ENCODE measurements at regions not wholly inside any gene's neighbourhood (a gene's known extent, or its start where the extent isn't known, plus 50 kb on each side); places are given as distances from the start of the nearest gene placed in this dataset.

- no peaks in the 10 kb centered on the region for H3K9me3 Mint-ChIP-seq (ENCODE audit: low read depth)
Observed at GRCh38 chr2:46843316-46843715, 72.3 kb downstream of the MCFD2 start.

GRCh38 chr2:46842876-46843275 lies 72.7 kb downstream of the MCFD2 start:
- TF ChIP-seq CTCF (IDR thresholded peaks at IDR 0.05), result no peak
- H3K4me3 Mint-ChIP-seq (ENCODE audit: unreplicated experiment), result no peak overlapping the region
- H3K36me3 Mint-ChIP-seq (ENCODE audit: low read depth), result no peaks in the 10 kb centered on the region
- DNase-seq (ENCODE audit: low spot score), result no peak
- H3K27me3 Mint-ChIP-seq (ENCODE audit: low read depth), result no peaks in the 10 kb centered on the region
- no peaks in the 10 kb centered on the region for H3K9me3 Mint-ChIP-seq (ENCODE audit: low read depth)
- peaks cover 29% of the 10 kb centered on the region for H3K4me1 Mint-ChIP-seq (ENCODE audit: low read depth)
- H3K27ac Mint-ChIP-seq (ENCODE audit: unreplicated experiment), result no peak overlapping the region

More at GRCh38 chr2:46843316-46843715, 72.3 kb downstream of the MCFD2 start:
- no peak for TF ChIP-seq CTCF (IDR thresholded peaks at IDR 0.05)
- Mint-ChIP-seq H3K4me3 (ENCODE audit: unreplicated experiment) (no peak overlapping the region), H3K27me3 (ENCODE audit: low read depth) (no peaks in the 10 kb centered on the region), H3K4me1 (ENCODE audit: low read depth) (peaks cover 34% of the 10 kb centered on the region), H3K27ac (ENCODE audit: unreplicated experiment) (no peak overlapping the region), H3K36me3 (ENCODE audit: low read depth) (no peaks in the 10 kb centered on the region)
- no peak for DNase-seq (ENCODE audit: low spot score)

GRCh38 chr2:46841621-46842020 lies 74.0 kb downstream of the MCFD2 start:
- Mint-ChIP-seq H3K27me3 (ENCODE audit: low read depth) (no peaks in the 10 kb centered on the region), H3K9me3 (ENCODE audit: low read depth) (no peaks in the 10 kb centered on the region)

GRCh38 chr2:46839045-46839444 lies 76.6 kb downstream of the MCFD2 start:
- no peak for DNase-seq (ENCODE audit: low spot score)
- Mint-ChIP-seq H3K4me3 (ENCODE audit: unreplicated experiment) (no peak overlapping the region), H3K27me3 (ENCODE audit: low read depth) (no peaks in the 10 kb centered on the region), H3K4me1 (ENCODE audit: low read depth) (peaks cover 17% of the 10 kb centered on the region), H3K9me3 (ENCODE audit: low read depth) (no peaks in the 10 kb centered on the region), H3K27ac (ENCODE audit: unreplicated experiment) (no peak overlapping the region), H3K36me3 (ENCODE audit: low read depth) (no peaks in the 10 kb centered on the region)
- no peak for TF ChIP-seq CTCF (IDR thresholded peaks at IDR 0.05)

More at GRCh38 chr2:46841621-46842020, 74.0 kb downstream of the MCFD2 start:
- DNase-seq (ENCODE audit: low spot score), result no peak
- Mint-ChIP-seq H3K4me3 (ENCODE audit: unreplicated experiment) (no peak overlapping the region), H3K36me3 (ENCODE audit: low read depth) (no peaks in the 10 kb centered on the region), H3K27ac (ENCODE audit: unreplicated experiment) (no peak overlapping the region), H3K4me1 (ENCODE audit: low read depth) (peaks cover 19% of the 10 kb centered on the region)
- TF ChIP-seq CTCF (IDR thresholded peaks at IDR 0.05), result no peak

GRCh38 chr2:46837704-46838103 lies 77.9 kb downstream of the MCFD2 start:
- no peak overlapping the region for H3K27ac Mint-ChIP-seq (ENCODE audit: unreplicated experiment)
- H3K4me3 Mint-ChIP-seq (ENCODE audit: unreplicated experiment), result no peak overlapping the region
- no peaks in the 10 kb centered on the region for H3K27me3 Mint-ChIP-seq (ENCODE audit: low read depth)
- no peak for DNase-seq (ENCODE audit: low spot score)
- TF ChIP-seq CTCF (IDR thresholded peaks at IDR 0.05), result no peak
- H3K36me3 Mint-ChIP-seq (ENCODE audit: low read depth), result no peaks in the 10 kb centered on the region
- no peaks in the 10 kb centered on the region for H3K9me3 Mint-ChIP-seq (ENCODE audit: low read depth)
- peaks cover 11% of the 10 kb centered on the region for H3K4me1 Mint-ChIP-seq (ENCODE audit: low read depth)
